Right lobe of liver (tissue), 4 donors: ENCODE measurements at regions not wholly inside any gene's neighbourhood (a gene's known extent, or its start where the extent isn't known, plus 50 kb on each side); places are given as distances from the start of the nearest gene placed in this dataset.

Source experiments
- CTCF ChIP-seq, 4 donors: fragments of 200-600 bp in 3 of 4; fragments of 450-650 bp in 1 of 4; IDR thresholded peaks; one replicate each; pipeline versions ENCODE4 v1.5.1 to v1.8.0; 2016 to 2022; ENCODE audit warnings: antibody characterized with exemption in 4 of 4, mild to moderate bottlenecking in 2 of 4
- POLR2A ChIP-seq: fragments of 450-650 bp; IDR thresholded peaks from one replicate; pipeline ENCODE4 v1.6.1; 2017; ENCODE audit warnings: antibody characterized with exemption, mild to moderate bottlenecking
- donor health status: DM: no; HTN: no; CAD: no.
- donor health status: DM: no; HTN: no; CAD: no.
- donor health status: DM: no; HTN: yes; CAD: no.

- TF ChIP-seq CTCF (IDR thresholded peaks at IDR 0.05) = no peak
- TF ChIP-seq POLR2A = no peak
These were observed 115.8 kb upstream of the ARHGEF3 start for GRCh38 chr3:56917361-56918110.
